ENCODE measurements at regions not wholly inside any gene's neighbourhood (a gene's known extent, or its start where the extent isn't known, plus 50 kb on each side); places are given as distances from the start of the nearest gene placed in this dataset.

GRCh38 chr20:60271597-60271996 lies 313.4 kb downstream of the CDH26 start:
- Mint-ChIP-seq H3K36me3 (ENCODE audit: low read depth) (no peaks in the 10 kb centered on the region), H3K4me1 (peaks cover 20% of the 10 kb centered on the region), H3K4me3 (no peak overlapping the region), H3K27ac (no peak overlapping the region), H3K9me3 (peaks cover 24% of the 10 kb centered on the region), H3K27me3 (ENCODE audit: low read depth, poor library complexity) (peaks cover 14% of the 10 kb centered on the region)
- TF ChIP-seq, protein P1, sequence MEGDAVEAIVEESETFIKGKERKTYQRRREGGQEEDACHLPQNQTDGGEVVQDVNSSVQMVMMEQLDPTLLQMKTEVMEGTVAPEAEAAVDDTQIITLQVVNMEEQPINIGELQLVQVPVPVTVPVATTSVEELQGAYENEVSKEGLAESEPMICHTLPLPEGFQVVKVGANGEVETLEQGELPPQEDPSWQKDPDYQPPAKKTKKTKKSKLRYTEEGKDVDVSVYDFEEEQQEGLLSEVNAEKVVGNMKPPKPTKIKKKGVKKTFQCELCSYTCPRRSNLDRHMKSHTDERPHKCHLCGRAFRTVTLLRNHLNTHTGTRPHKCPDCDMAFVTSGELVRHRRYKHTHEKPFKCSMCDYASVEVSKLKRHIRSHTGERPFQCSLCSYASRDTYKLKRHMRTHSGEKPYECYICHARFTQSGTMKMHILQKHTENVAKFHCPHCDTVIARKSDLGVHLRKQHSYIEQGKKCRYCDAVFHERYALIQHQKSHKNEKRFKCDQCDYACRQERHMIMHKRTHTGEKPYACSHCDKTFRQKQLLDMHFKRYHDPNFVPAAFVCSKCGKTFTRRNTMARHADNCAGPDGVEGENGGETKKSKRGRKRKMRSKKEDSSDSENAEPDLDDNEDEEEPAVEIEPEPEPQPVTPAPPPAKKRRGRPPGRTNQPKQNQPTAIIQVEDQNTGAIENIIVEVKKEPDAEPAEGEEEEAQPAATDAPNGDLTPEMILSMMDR (IDR thresholded peaks at IDR 0.05), result peak; percentile 38
- no peak for DNase-seq

- no peaks in the 10 kb centered on the region for H3K36me3 Mint-ChIP-seq (ENCODE audit: low read depth)
- TF ChIP-seq, protein P1 (IDR thresholded peaks at IDR 0.05), result no peak
- H3K27ac Mint-ChIP-seq, result no peak overlapping the region
- peaks cover 23% of the 10 kb centered on the region for H3K9me3 Mint-ChIP-seq
- H3K27me3 Mint-ChIP-seq (ENCODE audit: low read depth, poor library complexity), result peaks cover 13% of the 10 kb centered on the region
- DNase-seq, result no peak
- H3K4me3 Mint-ChIP-seq, result no peak overlapping the region
- H3K4me1 Mint-ChIP-seq, result peaks cover 20% of the 10 kb centered on the region
These were observed 314.6 kb downstream of the CDH26 start for GRCh38 chr20:60272790-60273189.

DNA sequence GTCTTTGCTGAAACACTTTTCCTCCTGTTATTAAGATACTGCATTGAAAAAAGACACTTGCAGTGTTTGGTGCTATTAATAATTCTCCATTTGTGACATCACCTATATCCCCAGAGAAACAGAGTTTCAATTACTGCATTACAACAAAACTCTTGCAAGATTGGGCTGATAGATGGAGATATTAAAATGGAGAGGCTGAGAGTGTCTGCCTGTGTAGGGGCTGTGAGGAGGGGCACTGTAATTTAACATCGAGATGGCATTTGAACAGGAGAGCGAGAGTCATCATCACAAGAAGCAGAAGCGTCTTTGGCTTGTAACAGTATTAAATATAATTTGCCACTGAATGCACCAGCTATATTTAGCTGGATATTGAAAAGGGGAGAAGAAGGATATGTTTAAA lies 316.5 kb downstream of the CDH26 start:
- H3K4me3 Mint-ChIP-seq, result no peak overlapping the region
- no peak for DNase-seq
- no peak overlapping the region for H3K27ac Mint-ChIP-seq
- peaks cover 16% of the 10 kb centered on the region for H3K27me3 Mint-ChIP-seq (ENCODE audit: low read depth, poor library complexity)
- no peaks in the 10 kb centered on the region for H3K36me3 Mint-ChIP-seq (ENCODE audit: low read depth)
- peaks cover 32% of the 10 kb centered on the region for H3K9me3 Mint-ChIP-seq
- TF ChIP-seq, protein P1 (IDR thresholded peaks at IDR 0.05), result no peak
- peaks cover 7% of the 10 kb centered on the region for H3K4me1 Mint-ChIP-seq

GRCh38 chr20:60281295-60281694 lies 323.1 kb downstream of the CDH26 start:
- H3K4me1 Mint-ChIP-seq, result no peaks in the 10 kb centered on the region
- H3K36me3 Mint-ChIP-seq (ENCODE audit: low read depth), result no peaks in the 10 kb centered on the region
- no peak for DNase-seq
- peaks cover 77% of the 10 kb centered on the region for H3K9me3 Mint-ChIP-seq
- H3K27ac Mint-ChIP-seq, result no peak overlapping the region
- TF ChIP-seq, protein P1 (IDR thresholded peaks at IDR 0.05), result no peak
- peaks cover 12% of the 10 kb centered on the region for H3K27me3 Mint-ChIP-seq (ENCODE audit: low read depth, poor library complexity)
- H3K4me3 Mint-ChIP-seq, result no peak overlapping the region

- peaks cover 82% of the 10 kb centered on the region for H3K9me3 Mint-ChIP-seq
- H3K36me3 Mint-ChIP-seq (ENCODE audit: low read depth), result no peaks in the 10 kb centered on the region
- no peak for DNase-seq
- peaks cover 9% of the 10 kb centered on the region for H3K27me3 Mint-ChIP-seq (ENCODE audit: low read depth, poor library complexity)
- H3K4me3 Mint-ChIP-seq, result no peak overlapping the region
- TF ChIP-seq, protein P1 (IDR thresholded peaks at IDR 0.05), result no peak
- no peak overlapping the region for H3K27ac Mint-ChIP-seq
- no peaks in the 10 kb centered on the region for H3K4me1 Mint-ChIP-seq
These were observed 325.1 kb downstream of the CDH26 start for GRCh38 chr20:60283281-60283680.

- peaks cover 4% of the 10 kb centered on the region for H3K27me3 Mint-ChIP-seq (ENCODE audit: low read depth, poor library complexity)
- H3K36me3 Mint-ChIP-seq (ENCODE audit: low read depth), result no peaks in the 10 kb centered on the region
- no peak overlapping the region for H3K27ac Mint-ChIP-seq
- H3K4me3 Mint-ChIP-seq, result no peak overlapping the region
- DNase-seq, result no peak
- no peaks in the 10 kb centered on the region for H3K4me1 Mint-ChIP-seq
- peaks cover 85% of the 10 kb centered on the region for H3K9me3 Mint-ChIP-seq
- TF ChIP-seq, protein P1 (IDR thresholded peaks at IDR 0.05), result no peak
These were observed 328.5 kb downstream of the CDH26 start for GRCh38 chr20:60286764-60287163.
